ENCODE measurements at regions not wholly inside any gene's neighbourhood (a gene's known extent, or its start where the extent isn't known, plus 50 kb on each side); places are given as distances from the start of the nearest gene placed in this dataset.
"Not testable (repeated sequence)": the region's sequence is repeated elsewhere in the genome, so short reads cannot be mapped to it uniquely, and the experiment has no call there.

DNA sequence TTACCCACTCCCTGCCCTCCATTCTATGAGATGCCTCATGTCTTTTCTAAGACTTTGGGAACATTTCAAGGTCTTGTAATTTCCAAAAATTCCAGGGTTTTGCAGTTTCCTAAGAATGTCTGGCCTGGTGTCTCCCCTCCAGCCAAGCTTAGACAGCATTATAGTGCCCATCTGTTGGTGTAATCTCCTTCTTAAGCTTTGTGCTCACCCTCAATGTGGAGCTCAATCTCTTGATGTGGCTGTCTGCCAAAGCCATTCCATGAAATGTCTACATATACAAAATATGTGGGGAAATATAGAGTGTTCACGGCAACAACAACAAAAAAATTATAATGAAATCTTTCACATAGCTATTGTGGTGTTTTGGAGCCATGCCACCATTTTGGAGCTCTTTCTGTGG is 558.4 kb downstream of the PIK3C3 start:
- intact Hi-C loops (cut with micrococcal nuclease; ENCODE audit: unreplicated experiment), result no loop called here
- no peak overlapping the region for H3K4me2 ChIP-seq (ENCODE audit: low read length)
- no peaks in the 10 kb centered on the region for H3K9me2 ChIP-seq (ENCODE audit: insufficient read depth, low read length)
- no peaks in the 10 kb centered on the region for H3K79me2 ChIP-seq (ENCODE audit: insufficient read depth, low read depth, low read length)
- no peak for DNase-seq (ENCODE audit: low spot score)
- no peak overlapping the region for H3K4me3 ChIP-seq (ENCODE audit: low read depth, low read length, poor library complexity, severe bottlenecking)
- TF ChIP-seq, protein P1, sequence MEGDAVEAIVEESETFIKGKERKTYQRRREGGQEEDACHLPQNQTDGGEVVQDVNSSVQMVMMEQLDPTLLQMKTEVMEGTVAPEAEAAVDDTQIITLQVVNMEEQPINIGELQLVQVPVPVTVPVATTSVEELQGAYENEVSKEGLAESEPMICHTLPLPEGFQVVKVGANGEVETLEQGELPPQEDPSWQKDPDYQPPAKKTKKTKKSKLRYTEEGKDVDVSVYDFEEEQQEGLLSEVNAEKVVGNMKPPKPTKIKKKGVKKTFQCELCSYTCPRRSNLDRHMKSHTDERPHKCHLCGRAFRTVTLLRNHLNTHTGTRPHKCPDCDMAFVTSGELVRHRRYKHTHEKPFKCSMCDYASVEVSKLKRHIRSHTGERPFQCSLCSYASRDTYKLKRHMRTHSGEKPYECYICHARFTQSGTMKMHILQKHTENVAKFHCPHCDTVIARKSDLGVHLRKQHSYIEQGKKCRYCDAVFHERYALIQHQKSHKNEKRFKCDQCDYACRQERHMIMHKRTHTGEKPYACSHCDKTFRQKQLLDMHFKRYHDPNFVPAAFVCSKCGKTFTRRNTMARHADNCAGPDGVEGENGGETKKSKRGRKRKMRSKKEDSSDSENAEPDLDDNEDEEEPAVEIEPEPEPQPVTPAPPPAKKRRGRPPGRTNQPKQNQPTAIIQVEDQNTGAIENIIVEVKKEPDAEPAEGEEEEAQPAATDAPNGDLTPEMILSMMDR (conservative IDR thresholded peaks at IDR 0.05; ENCODE audit: low read length), result no peak
- no peak for TF ChIP-seq EZH2phosphoT487 (IDR thresholded peaks at IDR 0.05; ENCODE audit: borderline replicate concordance, low read depth, low read length)
- H3K36me3 ChIP-seq (ENCODE audit: insufficient read depth, low read length), result no peaks in the 10 kb centered on the region
- CTCF ChIA-PET (ENCODE audit: unreplicated experiment), result no interaction called here
- no peaks in the 10 kb centered on the region for H3K9me3 ChIP-seq (ENCODE audit: low read length)
- no peaks in the 10 kb centered on the region for H4K20me1 ChIP-seq (ENCODE audit: insufficient read depth, low read length)
- H3K4me1 ChIP-seq (ENCODE audit: insufficient read depth, low read length, poor library complexity, severe bottlenecking), result no peaks in the 10 kb centered on the region
- BruUV-seq (replicated peaks), result no TSS peak
- no peak overlapping the region for H3K27ac ChIP-seq (ENCODE audit: low read depth, low read length, poor library complexity, severe bottlenecking)
- no peak overlapping the region for H2AFZ ChIP-seq (ENCODE audit: low read length)
- POLR2A ChIA-PET, result no interaction called here

DNA sequence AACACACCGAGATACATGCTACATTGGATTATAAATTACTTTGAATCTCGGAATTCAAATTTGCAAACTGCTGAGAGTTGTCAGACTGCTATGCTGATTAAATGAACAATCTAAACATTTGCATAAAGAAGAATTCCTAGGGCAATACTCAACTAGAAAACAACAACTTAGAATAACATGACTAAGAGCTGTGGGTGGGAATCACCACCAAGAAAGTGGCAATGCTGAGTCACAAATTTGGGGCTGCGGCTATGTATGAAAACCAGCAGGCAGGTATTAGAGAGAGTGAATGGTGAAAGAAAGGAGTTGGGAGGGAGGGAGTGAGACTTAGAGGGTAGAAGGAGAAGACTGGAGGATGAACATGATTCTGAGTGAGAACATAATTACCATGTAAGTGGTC is 559.5 kb downstream of the PIK3C3 start:
- no TSS peak for BruUV-seq (replicated peaks)
- H2AFZ ChIP-seq (ENCODE audit: low read length), result no peak overlapping the region
- no peaks in the 10 kb centered on the region for H3K36me3 ChIP-seq (ENCODE audit: insufficient read depth, low read length)
- ChIA-PET CTCF (ENCODE audit: unreplicated experiment) (no interaction called here), POLR2A (no interaction called here)
- H3K4me1 ChIP-seq (ENCODE audit: insufficient read depth, low read length, poor library complexity, severe bottlenecking), result no peaks in the 10 kb centered on the region
- DNase-seq (ENCODE audit: low spot score), result no peak
- H4K20me1 ChIP-seq (ENCODE audit: insufficient read depth, low read length), result no peaks in the 10 kb centered on the region
- H3K4me2 ChIP-seq (ENCODE audit: low read length), result no peak overlapping the region
- H3K4me3 ChIP-seq (ENCODE audit: low read depth, low read length, poor library complexity, severe bottlenecking), result no peak overlapping the region
- intact Hi-C loops (cut with micrococcal nuclease; ENCODE audit: unreplicated experiment), result no loop called here
- no peaks in the 10 kb centered on the region for H3K79me2 ChIP-seq (ENCODE audit: insufficient read depth, low read depth, low read length)
- no peak for TF ChIP-seq EZH2phosphoT487 (IDR thresholded peaks at IDR 0.05; ENCODE audit: borderline replicate concordance, low read depth, low read length)
- TF ChIP-seq, protein P1 (conservative IDR thresholded peaks at IDR 0.05; ENCODE audit: low read length), result no peak
- no peak overlapping the region for H3K27ac ChIP-seq (ENCODE audit: low read depth, low read length, poor library complexity, severe bottlenecking)
- no peaks in the 10 kb centered on the region for H3K9me2 ChIP-seq (ENCODE audit: insufficient read depth, low read length)
- no peaks in the 10 kb centered on the region for H3K9me3 ChIP-seq (ENCODE audit: low read length)

DNA sequence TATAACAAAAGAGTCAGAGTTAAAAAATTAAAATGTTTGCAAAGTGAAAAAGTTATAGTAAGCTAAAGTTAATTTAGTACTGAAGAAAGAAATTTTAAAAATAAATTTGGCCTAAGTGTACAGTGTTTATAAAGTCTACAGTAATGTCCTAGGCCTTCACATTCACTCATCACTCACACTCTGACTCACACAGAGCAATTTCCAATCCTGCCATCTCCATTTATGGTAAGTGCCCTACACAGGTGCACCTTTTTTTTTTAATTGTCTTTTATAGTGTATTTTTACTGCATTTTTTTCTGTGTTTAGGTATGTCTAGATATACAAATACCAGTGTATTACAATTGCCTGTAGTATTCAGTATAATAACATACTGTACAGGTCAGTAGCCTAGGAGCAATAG is 562.9 kb downstream of the PIK3C3 start:
- intact Hi-C loops (cut with micrococcal nuclease; ENCODE audit: unreplicated experiment), result no loop called here
- TF ChIP-seq, protein P1 (conservative IDR thresholded peaks at IDR 0.05; ENCODE audit: low read length), result no peak
- TF ChIP-seq EZH2phosphoT487 (IDR thresholded peaks at IDR 0.05; ENCODE audit: borderline replicate concordance, low read depth, low read length), result no peak
- ChIA-PET CTCF (ENCODE audit: unreplicated experiment) (no interaction called here), POLR2A (no interaction called here)
- no peaks in the 10 kb centered on the region for H3K9me3 ChIP-seq (ENCODE audit: low read length)
- H2AFZ ChIP-seq (ENCODE audit: low read length), result no peak overlapping the region
- H3K36me3 ChIP-seq (ENCODE audit: insufficient read depth, low read length), result no peaks in the 10 kb centered on the region
- no peaks in the 10 kb centered on the region for H4K20me1 ChIP-seq (ENCODE audit: insufficient read depth, low read length)
- H3K9me2 ChIP-seq (ENCODE audit: insufficient read depth, low read length), result no peaks in the 10 kb centered on the region
- no peaks in the 10 kb centered on the region for H3K79me2 ChIP-seq (ENCODE audit: insufficient read depth, low read depth, low read length)
- no peak for DNase-seq (ENCODE audit: low spot score)
- H3K27ac ChIP-seq (ENCODE audit: low read depth, low read length, poor library complexity, severe bottlenecking), result no peak overlapping the region
- no peak overlapping the region for H3K4me3 ChIP-seq (ENCODE audit: low read depth, low read length, poor library complexity, severe bottlenecking)
- no peak overlapping the region for H3K4me2 ChIP-seq (ENCODE audit: low read length)
- H3K4me1 ChIP-seq (ENCODE audit: insufficient read depth, low read length, poor library complexity, severe bottlenecking), result no peaks in the 10 kb centered on the region
- no TSS peak for BruUV-seq (replicated peaks)

DNA sequence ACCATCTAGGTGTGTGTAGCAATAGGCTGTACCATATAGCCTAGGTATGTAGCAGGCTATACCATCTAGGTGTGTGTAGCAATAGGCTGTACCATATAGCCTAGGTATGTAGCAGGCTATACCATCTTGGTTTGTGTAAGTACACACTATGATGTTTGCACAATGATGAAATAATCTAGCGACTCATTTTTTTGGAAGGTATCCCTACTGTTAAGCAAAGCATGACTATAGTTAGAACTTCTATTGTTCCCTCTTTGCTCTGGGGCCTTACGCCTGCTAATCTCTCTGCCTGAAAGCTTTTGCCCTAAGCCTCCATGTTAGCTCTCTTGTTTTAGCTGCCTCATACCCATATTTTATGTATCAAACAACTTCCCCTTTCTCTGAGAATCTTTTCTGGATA is 563.3 kb downstream of the PIK3C3 start:
- H3K27ac ChIP-seq (ENCODE audit: low read depth, low read length, poor library complexity, severe bottlenecking); POLR2A ChIA-PET; H2AFZ ChIP-seq (ENCODE audit: low read length); H3K4me1 ChIP-seq (ENCODE audit: insufficient read depth, low read length, poor library complexity, severe bottlenecking); H3K9me2 ChIP-seq (ENCODE audit: insufficient read depth, low read length); H4K20me1 ChIP-seq (ENCODE audit: insufficient read depth, low read length); intact Hi-C loops (cut with micrococcal nuclease; ENCODE audit: unreplicated experiment); H3K4me3 ChIP-seq (ENCODE audit: low read depth, low read length, poor library complexity, severe bottlenecking); DNase-seq (ENCODE audit: low spot score); BruUV-seq (replicated peaks); CTCF ChIA-PET (ENCODE audit: unreplicated experiment); H3K4me2 ChIP-seq (ENCODE audit: low read length); H3K9me3 ChIP-seq (ENCODE audit: low read length); H3K36me3 ChIP-seq (ENCODE audit: insufficient read depth, low read length); H3K79me2 ChIP-seq (ENCODE audit: insufficient read depth, low read depth, low read length): not testable (repeated sequence)
